ENCODE measurements at regions not wholly inside any gene's neighbourhood (a gene's known extent, or its start where the extent isn't known, plus 50 kb on each side); places are given as distances from the start of the nearest gene placed in this dataset.

DNA sequence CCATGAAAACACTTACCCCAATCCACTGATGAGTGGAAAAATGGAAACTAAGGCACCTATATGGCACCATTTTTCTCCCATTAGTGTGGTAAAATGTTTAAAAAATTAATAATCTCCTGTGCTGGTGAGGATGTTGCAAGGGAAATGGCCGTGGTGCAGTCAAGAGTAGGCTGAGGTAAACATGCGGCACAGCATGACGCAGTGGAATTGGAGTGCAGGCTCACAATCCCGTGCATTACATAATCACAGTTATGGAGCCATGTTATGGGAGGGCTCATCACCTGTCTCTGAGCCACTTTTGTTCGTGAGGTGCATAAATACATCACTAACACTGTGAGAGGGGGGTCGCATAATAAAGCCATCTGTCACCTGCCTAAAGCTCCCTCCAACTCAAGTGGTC lies 164.4 kb upstream of the XYLT1 start:
- no peak for TF ChIP-seq EZH2 (IDR thresholded peaks at IDR 0.05; ENCODE audit: borderline replicate concordance, insufficient read depth, low read depth, low read length, poor library complexity, severe bottlenecking)
- TF ChIP-seq, protein P1, sequence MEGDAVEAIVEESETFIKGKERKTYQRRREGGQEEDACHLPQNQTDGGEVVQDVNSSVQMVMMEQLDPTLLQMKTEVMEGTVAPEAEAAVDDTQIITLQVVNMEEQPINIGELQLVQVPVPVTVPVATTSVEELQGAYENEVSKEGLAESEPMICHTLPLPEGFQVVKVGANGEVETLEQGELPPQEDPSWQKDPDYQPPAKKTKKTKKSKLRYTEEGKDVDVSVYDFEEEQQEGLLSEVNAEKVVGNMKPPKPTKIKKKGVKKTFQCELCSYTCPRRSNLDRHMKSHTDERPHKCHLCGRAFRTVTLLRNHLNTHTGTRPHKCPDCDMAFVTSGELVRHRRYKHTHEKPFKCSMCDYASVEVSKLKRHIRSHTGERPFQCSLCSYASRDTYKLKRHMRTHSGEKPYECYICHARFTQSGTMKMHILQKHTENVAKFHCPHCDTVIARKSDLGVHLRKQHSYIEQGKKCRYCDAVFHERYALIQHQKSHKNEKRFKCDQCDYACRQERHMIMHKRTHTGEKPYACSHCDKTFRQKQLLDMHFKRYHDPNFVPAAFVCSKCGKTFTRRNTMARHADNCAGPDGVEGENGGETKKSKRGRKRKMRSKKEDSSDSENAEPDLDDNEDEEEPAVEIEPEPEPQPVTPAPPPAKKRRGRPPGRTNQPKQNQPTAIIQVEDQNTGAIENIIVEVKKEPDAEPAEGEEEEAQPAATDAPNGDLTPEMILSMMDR (IDR thresholded peaks at IDR 0.05): no peak

Data from B cell (primary cell).